ENCODE measurements at regions not wholly inside any gene's neighbourhood (a gene's known extent, or its start where the extent isn't known, plus 50 kb on each side); places are given as distances from the start of the nearest gene placed in this dataset.

DNA sequence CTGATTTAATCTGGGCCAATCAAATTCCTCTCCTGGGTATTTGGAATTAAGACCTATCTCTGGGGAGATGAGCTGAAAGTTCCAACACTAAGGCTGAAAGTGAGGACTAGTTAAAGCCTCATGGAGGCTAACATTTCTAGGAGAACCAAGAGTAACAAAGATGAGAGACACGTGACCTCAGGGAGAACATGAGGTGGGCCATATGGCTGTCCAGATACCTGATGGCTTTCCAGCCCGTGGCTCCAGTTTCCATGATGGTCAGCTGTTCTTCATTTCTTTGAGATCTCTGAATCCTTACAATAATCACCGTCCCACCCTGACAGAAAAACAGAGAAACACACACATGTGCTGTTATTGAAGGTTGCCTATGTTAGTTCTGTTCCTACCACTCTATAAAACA is 66.1 kb downstream of the LEPR start:
- DNase-seq: no peak

GRCh38 chr1:65489481-65489880 is 69.0 kb downstream of the LEPR start:
- DNase-seq: no peak

DNA sequence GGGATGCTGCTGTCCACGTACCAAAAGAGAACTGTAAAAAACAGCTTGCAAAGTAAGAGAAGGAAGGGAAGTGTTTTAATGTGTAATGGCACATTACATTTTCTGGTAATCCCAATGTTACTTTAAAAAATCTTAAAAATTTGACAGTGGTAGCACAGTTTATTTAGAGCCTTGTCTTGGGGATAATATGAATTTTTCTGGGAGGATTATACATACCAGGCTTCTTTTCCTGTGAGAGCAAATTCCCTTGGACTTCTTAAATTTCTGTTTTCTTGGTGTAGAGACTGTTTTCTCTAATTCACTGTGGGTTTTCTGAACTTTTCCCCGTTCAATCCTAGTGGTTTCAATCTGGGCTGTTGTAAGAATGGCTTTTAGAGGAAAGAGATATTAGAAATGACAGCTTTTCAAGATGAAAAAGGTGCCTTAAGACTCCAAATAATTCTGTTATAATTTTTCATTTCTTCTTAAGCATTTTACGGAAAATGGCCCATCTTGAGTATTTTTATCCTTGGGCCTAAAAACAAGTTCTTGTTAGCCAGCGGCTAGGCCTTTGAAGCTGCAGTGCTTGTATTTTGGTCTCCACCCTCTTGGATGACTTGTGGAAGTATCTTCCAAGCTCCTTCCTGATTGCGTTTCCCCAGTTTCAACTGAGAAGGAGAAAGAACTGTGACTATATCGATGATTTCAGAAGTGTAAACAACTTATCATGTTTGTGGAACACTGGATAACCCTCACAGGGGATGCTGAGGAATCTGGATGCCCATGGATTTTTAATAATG is 70.0 kb downstream of the LEPR start:
- DNase-seq: no peak

GRCh38 chr1:65491472-65491871 is 71.0 kb downstream of the LEPR start:
- no peak for DNase-seq

DNA sequence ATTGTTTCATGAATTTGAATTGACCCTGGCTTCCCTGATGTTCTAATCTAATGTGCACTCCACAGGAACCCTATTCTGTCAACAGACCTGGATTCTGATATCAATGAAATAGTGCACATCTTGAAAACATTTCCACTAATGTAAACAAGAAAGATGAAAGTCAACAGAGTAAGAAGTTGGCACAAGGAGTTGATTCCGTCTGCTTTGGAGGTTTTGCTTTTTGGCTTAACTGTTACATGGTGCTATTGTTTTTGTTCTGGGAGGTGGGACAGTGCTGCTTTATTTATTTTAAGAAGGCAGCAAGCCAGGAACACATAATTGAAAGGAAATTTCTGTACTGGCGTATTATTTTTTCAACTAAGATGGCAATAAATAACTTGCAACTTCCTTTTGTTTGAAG is 73.3 kb downstream of the LEPR start:
- no peak for DNase-seq

GRCh38 chr1:65494671-65495070 is 74.2 kb downstream of the LEPR start:
- DNase-seq: no peak

- DNase-seq: no peak
Measured at GRCh38 chr1:65495137-65495536, 74.7 kb downstream of the LEPR start.

DNA sequence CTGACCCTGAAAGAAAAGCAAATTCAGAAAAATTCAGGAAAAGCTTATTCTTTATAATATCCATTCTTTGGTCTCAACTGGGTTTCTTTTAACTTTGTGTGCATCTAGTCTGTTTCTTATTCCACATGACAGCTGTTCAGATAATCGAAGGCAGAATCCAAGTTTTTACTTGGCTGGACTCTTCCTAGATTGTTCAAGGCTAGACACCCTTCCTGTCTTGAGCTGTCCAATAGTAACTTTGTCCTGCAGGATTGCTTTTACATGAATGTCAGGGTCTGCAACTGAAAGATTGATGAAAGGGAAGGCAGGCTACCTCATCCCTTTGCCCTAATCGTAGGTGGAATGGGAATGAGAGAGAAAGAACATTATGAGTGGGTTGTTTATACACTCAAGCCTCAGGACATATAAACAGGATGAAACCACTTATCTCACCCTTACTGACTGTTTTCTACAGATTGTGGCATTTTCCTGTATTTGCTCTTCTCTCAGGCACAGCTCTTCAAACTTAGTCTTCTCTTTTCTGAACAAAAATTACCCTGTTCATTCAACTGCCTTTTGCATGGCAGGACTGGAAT is 76.9 kb downstream of the LEPR start:
- DNase-seq: no peak

DNA sequence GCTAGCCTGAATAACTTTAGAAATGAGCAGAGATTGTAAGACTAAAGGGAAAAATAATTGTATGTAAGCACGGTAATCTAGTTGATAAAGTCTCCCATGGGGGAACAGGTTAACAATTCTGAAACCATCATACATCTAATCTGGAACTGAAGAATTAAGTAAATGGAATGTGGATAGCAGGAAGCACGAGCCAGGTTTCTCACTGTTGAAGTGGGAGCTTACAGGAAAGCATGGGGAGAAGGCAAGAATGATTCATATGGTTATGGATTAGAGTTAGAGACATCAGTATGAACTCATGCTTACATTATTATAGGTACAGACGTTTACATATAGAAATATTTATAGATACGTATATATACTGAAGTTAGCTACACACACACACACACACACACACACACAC is 83.0 kb downstream of the LEPR start:
- no peak for DNase-seq

DNA sequence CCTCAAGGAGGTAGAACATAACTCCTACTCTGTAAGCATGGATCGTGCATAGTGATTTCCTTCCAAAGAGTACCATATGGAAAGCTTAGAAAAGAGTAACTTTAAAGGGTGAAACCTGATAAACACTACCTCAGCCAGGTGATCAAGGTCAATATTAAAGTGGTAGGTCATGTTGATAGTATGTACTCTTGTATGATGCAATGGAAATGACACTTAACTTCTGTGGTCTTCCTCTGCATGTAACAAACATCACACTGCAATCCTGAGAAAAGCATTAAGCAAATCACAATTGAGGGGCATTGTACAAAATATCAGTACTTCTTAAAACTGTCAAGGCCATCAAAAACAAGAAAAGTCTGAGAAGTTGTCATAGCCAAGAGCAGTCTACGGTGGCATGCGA is 83.8 kb downstream of the LEPR start:
- DNase-seq: no peak

GRCh38 chr1:65505547-65506300 is 85.3 kb downstream of the LEPR start:
- DNase-seq: no peak

GRCh38 chr1:65508051-65508450 is 87.6 kb downstream of the LEPR start:
- no peak for DNase-seq

DNA sequence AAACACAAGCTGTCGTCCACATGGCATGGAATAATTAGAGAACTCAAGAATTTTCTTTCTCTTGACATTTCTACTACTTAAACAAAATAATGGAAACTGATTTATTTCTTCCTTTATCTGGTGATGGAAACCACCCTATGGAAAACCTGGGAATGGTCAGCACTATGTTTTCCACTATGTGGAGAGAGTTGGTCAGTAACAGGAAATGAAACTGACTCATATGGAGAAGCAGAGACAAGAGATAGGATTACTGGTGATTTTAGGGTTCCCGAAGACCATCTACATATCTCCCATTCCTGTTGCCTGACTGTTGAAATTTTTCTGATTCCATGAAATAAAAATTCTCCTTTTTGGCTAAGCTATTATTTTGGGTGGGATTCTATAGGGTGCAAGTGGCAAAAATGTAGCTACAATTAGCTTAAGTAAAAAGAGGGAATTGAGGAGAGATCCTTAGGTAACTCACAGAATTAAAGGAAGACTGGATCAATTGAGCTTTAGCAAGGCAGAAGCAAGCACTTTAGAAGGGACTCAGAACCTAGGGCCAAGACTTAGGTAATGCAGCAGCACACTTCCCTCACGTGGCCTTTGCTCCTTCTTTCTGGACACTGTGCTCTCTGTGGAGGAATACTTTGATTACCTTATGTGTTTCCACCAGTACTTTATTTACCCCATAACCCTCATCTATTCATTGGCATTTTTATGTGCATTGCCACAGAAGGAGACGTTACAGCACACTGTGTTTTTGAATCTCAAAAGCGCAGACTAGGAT is 89.6 kb downstream of the LEPR start:
- DNase-seq: no peak

DNA sequence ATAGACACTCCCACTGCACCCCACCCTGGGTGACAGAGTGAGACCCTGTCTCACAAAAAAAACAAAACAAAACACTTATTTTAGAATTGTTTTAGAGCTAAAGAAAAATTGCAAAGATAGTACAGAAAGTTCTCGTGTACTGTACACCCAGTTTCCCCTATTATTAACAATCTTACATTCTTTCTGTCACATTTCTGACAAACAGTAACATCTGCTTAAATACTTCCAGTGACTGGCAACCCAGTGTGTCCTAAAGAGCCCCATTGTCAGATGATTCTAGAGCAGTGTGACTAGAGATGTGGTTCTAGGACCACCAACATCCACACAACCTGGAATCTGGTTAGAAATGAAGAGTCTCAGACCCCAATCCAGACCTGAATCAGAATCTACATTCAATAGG is 90.5 kb downstream of the LEPR start:
- no peak for DNase-seq

- no peak for DNase-seq
Measured at GRCh38 chr1:65512383-65512782, 91.9 kb downstream of the LEPR start.

DNA sequence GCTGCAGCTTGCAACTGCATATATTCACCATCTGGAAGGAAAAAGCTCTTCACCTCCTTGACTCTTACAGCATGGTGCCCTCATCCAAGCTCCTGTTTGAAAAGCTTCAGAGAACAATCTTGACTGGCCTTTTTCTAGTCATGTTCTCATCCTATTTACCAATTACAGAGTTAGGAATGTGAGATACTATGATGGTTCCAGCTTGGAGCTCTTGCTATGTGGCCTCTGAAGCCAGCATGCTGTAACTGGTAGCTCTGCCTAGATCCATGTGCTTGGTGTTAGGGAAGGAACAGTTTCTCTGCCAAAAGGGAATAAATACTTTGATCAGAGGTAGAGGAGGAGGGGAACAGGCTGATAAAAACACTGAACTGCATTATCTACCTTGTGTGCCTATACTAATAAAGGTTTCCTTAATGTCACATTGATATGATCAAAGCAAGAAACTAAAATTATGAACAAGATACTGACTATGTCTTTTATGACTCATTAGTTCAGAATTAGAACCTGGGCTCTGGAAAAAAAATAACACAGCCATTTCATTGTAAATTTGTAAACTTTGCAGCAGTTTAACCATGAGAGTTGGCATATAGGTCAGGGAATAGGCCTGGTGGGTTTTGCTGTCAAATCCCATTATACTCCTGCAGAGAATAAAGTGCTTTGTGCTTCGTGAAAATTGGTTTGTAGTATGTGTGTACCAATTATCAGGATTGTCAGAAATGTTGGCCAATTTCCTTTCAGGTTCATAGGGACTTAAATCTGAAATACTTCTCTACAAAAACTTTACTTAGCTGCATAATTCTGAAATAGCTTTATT is 92.7 kb downstream of the LEPR start:
- no peak for DNase-seq

DNA sequence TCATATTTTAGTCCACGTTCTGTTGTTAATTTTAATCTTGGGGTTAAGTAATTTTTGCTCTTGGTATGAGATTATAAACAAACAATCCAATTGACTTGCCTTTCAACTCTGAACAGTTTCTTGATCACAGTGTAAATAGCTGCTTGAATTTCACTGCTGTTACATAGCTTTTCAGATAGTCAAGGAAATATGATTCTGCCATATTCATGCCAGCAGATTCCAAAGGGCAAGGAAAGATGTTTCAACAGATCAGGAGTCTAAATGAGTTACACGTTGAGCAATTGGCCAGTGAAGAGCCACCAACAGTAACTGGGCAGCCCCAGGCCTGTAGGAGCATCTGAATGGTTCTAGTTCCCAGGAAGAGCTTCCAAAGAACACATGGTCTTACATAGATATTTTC is 93.6 kb downstream of the LEPR start:
- no peak for DNase-seq

DNA sequence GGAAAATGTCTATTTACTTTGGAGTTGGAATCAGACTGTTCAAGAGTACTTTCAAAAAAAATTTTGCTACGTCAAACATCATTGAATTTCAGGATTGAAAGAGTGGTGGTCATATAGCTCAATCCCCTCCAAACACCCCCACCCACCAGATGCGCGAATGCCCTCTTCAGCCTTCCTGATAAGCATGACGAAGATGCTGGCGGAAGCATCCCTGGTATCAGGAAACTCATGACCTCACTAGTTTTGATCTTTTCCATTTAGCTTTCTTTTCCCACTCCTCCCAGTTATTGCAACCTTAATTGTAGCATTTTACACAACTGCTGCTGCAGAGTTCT is 104.4 kb downstream of the LEPR start:
- no peak for DNase-seq

DNA sequence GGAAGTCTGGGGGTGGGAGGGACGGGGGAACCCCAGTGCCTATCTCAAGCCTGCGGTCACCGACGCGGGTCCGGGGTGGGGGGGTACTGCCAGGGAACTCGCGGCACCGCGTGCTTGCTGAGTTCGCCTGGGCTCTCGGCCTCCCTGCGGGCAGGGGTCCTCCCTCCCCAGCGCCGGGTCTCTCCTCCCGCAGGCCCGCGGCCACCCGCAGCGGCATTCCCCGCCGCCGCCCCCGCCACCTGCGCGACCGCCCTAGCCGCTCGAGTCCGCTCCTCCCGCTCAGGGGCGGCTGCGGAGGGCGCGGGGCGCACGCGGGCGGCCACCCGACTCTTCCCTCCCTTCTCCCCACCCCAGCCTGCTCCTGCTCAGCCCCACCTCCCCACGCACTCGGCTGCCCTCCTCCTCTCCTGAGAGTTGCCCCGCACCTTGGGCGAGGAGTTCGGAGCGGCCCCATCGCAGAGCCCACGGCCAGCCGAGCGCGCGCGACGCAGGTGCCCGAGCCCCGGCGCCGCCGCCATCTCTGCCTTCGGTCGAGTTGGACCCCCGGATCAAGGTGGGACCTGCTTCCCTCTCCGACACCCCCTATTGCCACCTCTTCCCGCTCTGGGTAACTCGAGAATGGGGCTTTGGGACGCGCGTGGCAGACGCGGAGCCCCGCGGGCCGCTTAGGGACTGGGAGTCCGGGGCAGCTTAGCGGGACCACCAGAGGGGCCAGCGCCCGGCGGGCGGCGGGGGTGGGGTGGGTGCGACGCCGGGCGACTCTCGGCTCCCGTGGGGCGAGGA is 105.0 kb downstream of the LEPR start:
- no peak for DNase-seq

GRCh38 chr1:65526049-65526556 is 105.6 kb downstream of the LEPR start:
- no peak for DNase-seq

DNA sequence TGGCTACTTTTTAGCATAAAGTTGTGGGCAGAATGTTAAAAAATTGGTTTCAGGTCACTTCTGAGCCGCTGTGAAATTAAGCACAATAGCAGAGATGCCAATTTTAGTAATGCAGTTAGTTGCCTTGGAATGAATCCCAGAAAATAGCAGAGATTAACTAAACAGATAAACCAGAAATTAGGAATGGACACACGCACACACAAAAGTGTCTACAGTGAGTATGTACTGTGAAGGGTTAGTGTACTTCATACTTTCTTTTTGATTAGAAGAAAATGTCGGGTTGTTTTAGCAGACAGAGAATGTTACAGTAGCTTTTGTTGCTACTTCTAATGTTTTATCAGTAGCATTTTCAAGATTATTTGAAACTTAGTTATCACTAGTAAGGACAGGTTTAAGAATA is 106.7 kb downstream of the LEPR start:
- DNase-seq: no peak
